HepG2 (cell line): ENCODE measurements at regions not wholly inside any gene's neighbourhood (a gene's known extent, or its start where the extent isn't known, plus 50 kb on each side); places are given as distances from the start of the nearest gene placed in this dataset.
A peak's percentile ranks its signal among the peaks of the same experiment; 100 is the strongest.

Source experiments
- ATAC-seq: fragments of 200-7000 bp; cut with Tn5 transposase; 3 replicates; pipeline ENCODE4 v1.9.1; 2020; ENCODE audit warnings: mild to moderate bottlenecking, moderate library complexity
- BruUV-seq: library from RNA; stranded (reverse); fragments of 400-500 nt; replicated peaks from 2 replicates; lab custom pipeline; 2021; lab: Mats Ljungman, UMichigan
- CTCF ChIA-PET: fragments of 300-600 bp; formaldehyde crosslinking; extraction: SDS; loops from one replicate; lab custom pipeline; 2021; ENCODE audit warnings: low total read pairs, inconsistent platforms, low intra/inter-chr PET ratio; lab: Yijun Ruan, JAX
- POLR2A ChIA-PET: fragments of 350-600 bp; sonication (Branson Sonifier 250); formaldehyde crosslinking; loops from one replicate; lab custom pipeline; 2020; ENCODE audit warnings: antibody characterized with exemption, inconsistent platforms; lab: Yijun Ruan, JAX
- DNase-seq: peaks from one replicate; pipeline ENCODE4 v3.0.0-alpha.2; 2015; ENCODE audit warnings: low spot score
- FAIRE-seq: peaks from 3 replicates; lab custom pipeline; 2011; peaks lifted over from hg19 to GRCh38; lab: Jason Lieb, UNC
- H2AFZ ChIP-seq: one replicate; pipeline ENCODE4 v1.6.1; 2011; ENCODE audit warnings: low read length, inconsistent platforms
- H3K27ac ChIP-seq: fragments of 300-600 bp; 3 replicates; pipeline ENCODE4 v1.8.0; 2011; ENCODE audit warnings: mixed run types, mild to moderate bottlenecking, mixed read lengths, low read length, inconsistent platforms; ENCODE audit not compliant: insufficient read depth; ENCODE audit errors: extremely low read length
- H3K27me3 ChIP-seq, 2 experiments: fragments of 200-600 bp in 1 of 2; 2 replicates in 1 of 2; 3 replicates in 1 of 2; pipeline versions ENCODE4 v1.6.0 to v1.8.0; 2011; ENCODE audit warnings: low read length in 2 of 2, mild to moderate bottlenecking in 2 of 2, moderate library complexity in 2 of 2, inconsistent platforms in 1 of 2; ENCODE audit not compliant: insufficient read depth in 2 of 2, control insufficient read depth in 1 of 2
- H3K36me3 ChIP-seq, 2 experiments: fragments of 200-600 bp in 1 of 2; replicated peaks in 1 of 2; 2 replicates in 1 of 2; 3 replicates in 1 of 2; pipeline versions ENCODE4 v1.5.1 to v1.8.0; 2011; ENCODE audit warnings: low read length in 2 of 2, inconsistent platforms in 1 of 2; ENCODE audit not compliant: insufficient read depth in 2 of 2, control insufficient read depth in 1 of 2
- H3K4me1 ChIP-seq: 2 replicates; pipeline ENCODE4 v1.5.1; 2012; ENCODE audit warnings: low read length, inconsistent platforms; ENCODE audit not compliant: insufficient read depth
- H3K4me2 ChIP-seq: 2 replicates; pipeline ENCODE4 v1.6.0; 2011; ENCODE audit warnings: low read depth, low read length, inconsistent platforms
- H3K4me3 ChIP-seq, 3 experiments: fragments of 200-600 bp in 1 of 3; sonication (generic), shearing (Covaris generic) in 1 of 3; replicated peaks in 1 of 3; 2 replicates each; pipeline ENCODE4 v1.5.1; 2011 to 2016; ENCODE audit warnings: low read length in 3 of 3, inconsistent platforms in 2 of 3, low read depth in 2 of 3, mild to moderate bottlenecking in 2 of 3, control low read depth in 1 of 3, mixed read lengths in 1 of 3; ENCODE audit not compliant: insufficient read depth in 1 of 3
- H3K79me2 ChIP-seq: one replicate; pipeline ENCODE4 v1.6.1; 2011; ENCODE audit warnings: low read length, inconsistent platforms; ENCODE audit not compliant: insufficient read depth
- H3K9ac ChIP-seq: 2 replicates; pipeline ENCODE4 v1.6.0; 2011; ENCODE audit warnings: mild to moderate bottlenecking, low read depth, low read length, inconsistent platforms; ENCODE audit not compliant: insufficient read depth
- H3K9me3 ChIP-seq: 2 replicates; pipeline ENCODE4 v1.5.1; 2012; ENCODE audit warnings: mild to moderate bottlenecking, low read length
- H4K20me1 ChIP-seq: 2 replicates; pipeline ENCODE4 v1.6.0; 2011; ENCODE audit warnings: inconsistent platforms, mild to moderate bottlenecking, low read length, moderate library complexity; ENCODE audit not compliant: insufficient read depth
- MEF2D ChIP-seq: sonication (generic); formaldehyde crosslinking; IDR thresholded peaks from 2 replicates; pipeline ENCODE4 v1.5.1; 2020; ENCODE audit warnings: mild to moderate bottlenecking, missing genetic modification reagents
- MTA3 ChIP-seq: sonication (generic); formaldehyde crosslinking; IDR thresholded peaks from 2 replicates; pipeline ENCODE4 v1.4.0; 2020; ENCODE audit warnings: missing genetic modification reagents
- MTF2 ChIP-seq: sonication (generic); formaldehyde crosslinking; IDR thresholded peaks from 2 replicates; pipeline ENCODE4 v1.5.0; 2020; ENCODE audit warnings: missing genetic modification reagents, borderline replicate concordance
- MXD1 ChIP-seq: sonication (generic); formaldehyde crosslinking; IDR thresholded peaks from 2 replicates; pipeline ENCODE4 v1.4.0; 2020; ENCODE audit warnings: mild to moderate bottlenecking, missing genetic modification reagents
- XRCC5 ChIP-seq: fragments of 200-400 bp; formaldehyde crosslinking; optimal IDR thresholded peaks from 2 replicates; pipeline ENCODE3; 2017; ENCODE audit warnings: mild to moderate bottlenecking, low read length
- ZFP91 ChIP-seq: sonication (generic); formaldehyde crosslinking; IDR thresholded peaks from 2 replicates; pipeline ENCODE4 v1.9.0; 2022; ENCODE audit warnings: missing genetic modification reagents, mild to moderate bottlenecking, borderline replicate concordance
- ZNF143 ChIP-seq: sonication (generic); formaldehyde crosslinking; IDR thresholded peaks from 2 replicates; pipeline ENCODE4 v1.4.0; 2020; ENCODE audit warnings: missing genetic modification reagents
- ZNF687 ChIP-seq: sonication (generic); formaldehyde crosslinking; IDR thresholded peaks from 2 replicates; pipeline ENCODE4 v1.5.1; 2020; ENCODE audit warnings: mild to moderate bottlenecking, missing genetic modification reagents, moderate library complexity
- ZNF713 ChIP-seq: sonication (generic); formaldehyde crosslinking; IDR thresholded peaks from 2 replicates; pipeline ENCODE4 v1.4.0; 2020; ENCODE audit warnings: mild to moderate bottlenecking, missing genetic modification reagents
- ZNF724P ChIP-seq: sonication (generic); formaldehyde crosslinking; IDR thresholded peaks from 2 replicates; pipeline ENCODE4 v1.8.0; 2022; ENCODE audit warnings: missing genetic modification reagents, borderline replicate concordance
- WGBS: methylation state at CpG from one replicate; pipeline ENCODE4 v1.1.6; 2017; ENCODE audit warnings: low lambda C conversion rate; 5-methylcytosine and 5-hydroxymethylcytosine counted together
- in situ Hi-C: cut with HindIII; loops from 2 replicates; pipeline ENCODE4 v1.10.0; 2017; ENCODE audit warnings: low pct_unique_long_range_greater_than_20kb; ENCODE audit not compliant: extremely low pct_ligation_motif_present
- intact Hi-C: fragments of 100-400 bp; cut with micrococcal nuclease; formaldehyde crosslinking; loops from one replicate; pipeline ENCODE4 v1.10.0; 2022; ENCODE audit not compliant: unreplicated experiment
- TF ChIP-seq, protein P1 (sequence below): sonication (generic); formaldehyde crosslinking; IDR thresholded peaks from 2 replicates; pipeline ENCODE4 v1.8.1; 2023; ENCODE audit warnings: mild to moderate bottlenecking, missing genetic modification reagents, borderline replicate concordance
- TF ChIP-seq, protein P2 (sequence below), 2 experiments: IDR thresholded peaks; 2 replicates each; pipeline ENCODE4 v1.6.1; 2011 to 2012; ENCODE audit warnings: low read length in 2 of 2, borderline replicate concordance in 1 of 2, low read depth in 1 of 2, mild to moderate bottlenecking in 1 of 2, moderate library complexity in 1 of 2

DNA sequence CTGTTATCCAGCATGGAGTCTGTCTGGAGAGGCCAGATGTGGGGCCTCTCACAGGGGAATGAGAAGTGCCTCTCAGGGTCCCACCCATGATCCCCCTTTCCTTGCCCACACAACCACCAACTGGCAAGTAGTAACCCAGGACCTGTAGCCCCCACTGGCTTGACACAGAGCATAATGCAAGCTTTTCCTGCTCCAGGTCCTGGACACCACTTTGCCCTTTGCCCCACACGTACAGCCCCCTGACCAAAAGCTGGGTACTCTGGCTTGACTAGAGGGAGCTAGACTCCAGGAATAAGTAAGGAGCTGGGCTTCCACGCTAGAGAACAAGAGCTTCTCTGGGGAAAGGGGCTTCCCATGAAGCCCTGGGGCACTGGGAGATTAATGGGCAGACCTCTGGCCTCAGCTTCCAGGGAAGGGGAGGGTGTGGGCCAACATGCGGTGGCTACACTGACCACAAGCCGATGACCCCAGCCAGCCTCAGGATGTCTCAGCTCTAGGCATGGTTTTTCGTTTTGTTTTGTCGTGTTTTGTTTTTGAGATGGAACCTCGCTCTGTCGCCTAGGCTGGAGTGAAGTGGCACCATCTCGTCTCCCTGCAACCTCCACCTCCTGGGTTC, 109.5 kb downstream of the C9orf50 start:
- no TSS peak for BruUV-seq
- 0 out of 2 replicates have a peak, but pooled peaks have one; percentile 31 for TF ChIP-seq MEF2D (CRISPR knock-in tag)
- TF ChIP-seq MXD1: no peak
- TF ChIP-seq ZNF143 (CRISPR knock-in tag): peak; percentile 46; the same call in 1 of the 2 replicates
- TF ChIP-seq ZNF713 (CRISPR knock-in tag): no peak
- TF ChIP-seq ZNF687: peak; percentile 46
- TF ChIP-seq XRCC5: peak; percentile 32
- TF ChIP-seq ZNF724P: no peak
- TF ChIP-seq, protein P1, sequence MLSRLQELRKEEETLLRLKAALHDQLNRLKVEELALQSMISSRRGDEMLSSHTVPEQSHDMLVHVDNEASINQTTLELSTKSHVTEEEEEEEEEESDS (CRISPR knock-in tag): no peak
- no peak for TF ChIP-seq MTA3 (CRISPR knock-in tag)
- TF ChIP-seq MTF2 (CRISPR knock-in tag): no peak
- TF ChIP-seq, protein P2, sequence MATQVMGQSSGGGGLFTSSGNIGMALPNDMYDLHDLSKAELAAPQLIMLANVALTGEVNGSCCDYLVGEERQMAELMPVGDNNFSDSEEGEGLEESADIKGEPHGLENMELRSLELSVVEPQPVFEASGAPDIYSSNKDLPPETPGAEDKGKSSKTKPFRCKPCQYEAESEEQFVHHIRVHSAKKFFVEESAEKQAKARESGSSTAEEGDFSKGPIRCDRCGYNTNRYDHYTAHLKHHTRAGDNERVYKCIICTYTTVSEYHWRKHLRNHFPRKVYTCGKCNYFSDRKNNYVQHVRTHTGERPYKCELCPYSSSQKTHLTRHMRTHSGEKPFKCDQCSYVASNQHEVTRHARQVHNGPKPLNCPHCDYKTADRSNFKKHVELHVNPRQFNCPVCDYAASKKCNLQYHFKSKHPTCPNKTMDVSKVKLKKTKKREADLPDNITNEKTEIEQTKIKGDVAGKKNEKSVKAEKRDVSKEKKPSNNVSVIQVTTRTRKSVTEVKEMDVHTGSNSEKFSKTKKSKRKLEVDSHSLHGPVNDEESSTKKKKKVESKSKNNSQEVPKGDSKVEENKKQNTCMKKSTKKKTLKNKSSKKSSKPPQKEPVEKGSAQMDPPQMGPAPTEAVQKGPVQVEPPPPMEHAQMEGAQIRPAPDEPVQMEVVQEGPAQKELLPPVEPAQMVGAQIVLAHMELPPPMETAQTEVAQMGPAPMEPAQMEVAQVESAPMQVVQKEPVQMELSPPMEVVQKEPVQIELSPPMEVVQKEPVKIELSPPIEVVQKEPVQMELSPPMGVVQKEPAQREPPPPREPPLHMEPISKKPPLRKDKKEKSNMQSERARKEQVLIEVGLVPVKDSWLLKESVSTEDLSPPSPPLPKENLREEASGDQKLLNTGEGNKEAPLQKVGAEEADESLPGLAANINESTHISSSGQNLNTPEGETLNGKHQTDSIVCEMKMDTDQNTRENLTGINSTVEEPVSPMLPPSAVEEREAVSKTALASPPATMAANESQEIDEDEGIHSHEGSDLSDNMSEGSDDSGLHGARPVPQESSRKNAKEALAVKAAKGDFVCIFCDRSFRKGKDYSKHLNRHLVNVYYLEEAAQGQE (IDR thresholded peaks at IDR 0.05; ENCODE audit: borderline replicate concordance in 1 of 2, low read depth in 1 of 2, low read length in 2 of 2): no peak
- TF ChIP-seq ZFP91 (CRISPR knock-in tag): 0 out of 2 replicates have a peak, but pooled peaks have one; percentile 18

More for the DNA sequence above, 109.5 kb downstream of the C9orf50 start:
- ATAC-seq: peak; percentile 57
- no peaks in the 10 kb centered on the region for H3K36me3 ChIP-seq
- H3K4me1 ChIP-seq: peaks cover 33% of the 10 kb centered on the region
- H3K9ac ChIP-seq: peak overlapping the region; percentile 21; the same call in 1 of the 2 replicates
- POLR2A ChIA-PET: interaction anchor here (0.6 to 2.0 kb wide), 4 partner anchors 15 to 86 kb away, joined by 3 to 8 read pairs (median 8); no protein-coding TSS in a partner anchor
- DNase-seq: no peak
- CTCF ChIA-PET: no interaction called here
- H3K4me3 ChIP-seq: no peak overlapping the region
- no peak for FAIRE-seq
- no peak overlapping the region for H2AFZ ChIP-seq
- in situ Hi-C loops: no loop called here
- 62% methylated on average over 8 of the region's 9 CpGs for WGBS
- peak overlapping the region; percentile 29 for H3K4me2 ChIP-seq
- H3K27ac ChIP-seq: no peak overlapping the region
- peaks cover 24% of the 10 kb centered on the region for H3K9me3 ChIP-seq
- no peaks in the 10 kb centered on the region for H4K20me1 ChIP-seq
- no peaks in the 10 kb centered on the region for H3K79me2 ChIP-seq
- intact Hi-C loops: no loop called here
- H3K27me3 ChIP-seq: no peaks in the 10 kb centered on the region
